ENCODE measurements at regions not wholly inside any gene's neighbourhood (a gene's known extent, or its start where the extent isn't known, plus 50 kb on each side); places are given as distances from the start of the nearest gene placed in this dataset.

- DNase-seq (ENCODE audit: extremely low read depth, low read depth): no peak
- TF ChIP-seq CTCF (IDR thresholded peaks at IDR 0.05; ENCODE audit: low read depth, low read length): no peak
Measured at GRCh38 chr9:30718483-30718882, 1666.0 kb upstream of the ACO1 start.

- no peak for DNase-seq (ENCODE audit: extremely low read depth, low read depth)
- TF ChIP-seq CTCF (IDR thresholded peaks at IDR 0.05; ENCODE audit: low read depth, low read length): no peak
Measured at GRCh38 chr9:30722065-30722464, 1662.4 kb upstream of the ACO1 start.

- TF ChIP-seq CTCF (IDR thresholded peaks at IDR 0.05; ENCODE audit: low read depth, low read length): no peak
- no peak for DNase-seq (ENCODE audit: extremely low read depth, low read depth)
Measured at GRCh38 chr9:30723656-30724055, 1660.8 kb upstream of the ACO1 start.

- no peak for DNase-seq (ENCODE audit: extremely low read depth, low read depth)
- no peak for TF ChIP-seq CTCF (IDR thresholded peaks at IDR 0.05; ENCODE audit: low read depth, low read length)
Measured at GRCh38 chr9:30732060-30732459, 1652.4 kb upstream of the ACO1 start.

- DNase-seq (ENCODE audit: extremely low read depth, low read depth): no peak
- no peak for TF ChIP-seq CTCF (IDR thresholded peaks at IDR 0.05; ENCODE audit: low read depth, low read length)
Measured at GRCh38 chr9:30744871-30745270, 1639.6 kb upstream of the ACO1 start.

- DNase-seq (ENCODE audit: extremely low read depth, low read depth): no peak
- no peak for TF ChIP-seq CTCF (IDR thresholded peaks at IDR 0.05; ENCODE audit: low read depth, low read length)
Measured at GRCh38 chr9:30746589-30746988, 1637.9 kb upstream of the ACO1 start.

GRCh38 chr9:30757723-30758122, 1626.7 kb upstream of the ACO1 start:
- no peak for DNase-seq (ENCODE audit: extremely low read depth, low read depth)
- TF ChIP-seq CTCF (IDR thresholded peaks at IDR 0.05; ENCODE audit: low read depth, low read length): no peak

All from AG09319 (cell line).